ENCODE measurements at regions not wholly inside any gene's neighbourhood (a gene's known extent, or its start where the extent isn't known, plus 50 kb on each side); places are given as distances from the start of the nearest gene placed in this dataset.
"Not testable (repeated sequence)": the region's sequence is repeated elsewhere in the genome, so short reads cannot be mapped to it uniquely, and the experiment has no call there.

GRCh38 chr7:131035088-131035770 lies 292.4 kb upstream of the MKLN1 start:
- Histone ChIP-seq H3K4me1 (ENCODE audit: control insufficient read depth, insufficient read depth, low read length) (no peaks in the 10 kb centered on the region), H3K9ac (ENCODE audit: low read depth, low read length) (no peak overlapping the region), H3K9me3 (ENCODE audit: control insufficient read depth, insufficient read depth, low read length) (no peaks in the 10 kb centered on the region), H3K36me3 (ENCODE audit: control insufficient read depth, insufficient read depth, low read length) (no peaks in the 10 kb centered on the region), H3K4me3 (ENCODE audit: low read depth, low read length) (no peak overlapping the region), H3K27me3 (ENCODE audit: control insufficient read depth, insufficient read depth, low read length) (no peaks in the 10 kb centered on the region)

- no peak overlapping the region for H3K9ac ChIP-seq (ENCODE audit: low read depth, low read length)
- no peaks in the 10 kb centered on the region for H3K4me1 ChIP-seq (ENCODE audit: control insufficient read depth, insufficient read depth, low read length)
- H3K36me3 ChIP-seq (ENCODE audit: control insufficient read depth, insufficient read depth, low read length) = no peaks in the 10 kb centered on the region
- no peaks in the 10 kb centered on the region for H3K9me3 ChIP-seq (ENCODE audit: control insufficient read depth, insufficient read depth, low read length)
- no peaks in the 10 kb centered on the region for H3K27me3 ChIP-seq (ENCODE audit: control insufficient read depth, insufficient read depth, low read length)
- no peak overlapping the region for H3K4me3 ChIP-seq (ENCODE audit: low read depth, low read length)
Observed at GRCh38 chr7:131038153-131038552, 289.5 kb upstream of the MKLN1 start.

- H3K36me3 ChIP-seq (ENCODE audit: control insufficient read depth, insufficient read depth, low read length) = no peaks in the 10 kb centered on the region
- no peaks in the 10 kb centered on the region for H3K9me3 ChIP-seq (ENCODE audit: control insufficient read depth, insufficient read depth, low read length)
- no peak overlapping the region for H3K4me3 ChIP-seq (ENCODE audit: low read depth, low read length)
- no peaks in the 10 kb centered on the region for H3K4me1 ChIP-seq (ENCODE audit: control insufficient read depth, insufficient read depth, low read length)
- H3K9ac ChIP-seq (ENCODE audit: low read depth, low read length) = no peak overlapping the region
- no peaks in the 10 kb centered on the region for H3K27me3 ChIP-seq (ENCODE audit: control insufficient read depth, insufficient read depth, low read length)
Observed at GRCh38 chr7:131039355-131039762, 288.3 kb upstream of the MKLN1 start.

DNA sequence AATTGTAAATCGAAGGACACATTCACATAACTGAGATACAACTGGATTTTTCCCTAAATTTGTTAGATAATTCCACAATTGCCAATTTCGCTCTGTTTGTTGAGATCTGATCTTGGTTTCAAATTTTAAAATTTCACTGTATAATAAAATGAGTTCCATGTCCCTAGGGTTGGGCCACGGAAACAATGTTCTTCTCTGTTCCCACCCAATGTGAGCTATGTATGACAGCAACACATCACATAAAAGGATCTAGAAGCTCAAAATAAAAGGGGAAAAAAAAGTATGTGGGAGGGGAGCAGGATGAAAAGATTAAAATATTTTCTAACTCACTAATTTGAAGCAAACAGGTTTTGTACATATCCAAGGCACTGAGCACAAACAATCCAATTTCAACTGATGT lies 287.8 kb upstream of the MKLN1 start:
- Histone ChIP-seq H3K4me1 (ENCODE audit: control insufficient read depth, insufficient read depth, low read length) (no peaks in the 10 kb centered on the region), H3K9me3 (ENCODE audit: control insufficient read depth, insufficient read depth, low read length) (no peaks in the 10 kb centered on the region), H3K4me3 (ENCODE audit: low read depth, low read length) (no peak overlapping the region), H3K36me3 (ENCODE audit: control insufficient read depth, insufficient read depth, low read length) (no peaks in the 10 kb centered on the region), H3K27me3 (ENCODE audit: control insufficient read depth, insufficient read depth, low read length) (no peaks in the 10 kb centered on the region), H3K9ac (ENCODE audit: low read depth, low read length) (no peak overlapping the region)

DNA sequence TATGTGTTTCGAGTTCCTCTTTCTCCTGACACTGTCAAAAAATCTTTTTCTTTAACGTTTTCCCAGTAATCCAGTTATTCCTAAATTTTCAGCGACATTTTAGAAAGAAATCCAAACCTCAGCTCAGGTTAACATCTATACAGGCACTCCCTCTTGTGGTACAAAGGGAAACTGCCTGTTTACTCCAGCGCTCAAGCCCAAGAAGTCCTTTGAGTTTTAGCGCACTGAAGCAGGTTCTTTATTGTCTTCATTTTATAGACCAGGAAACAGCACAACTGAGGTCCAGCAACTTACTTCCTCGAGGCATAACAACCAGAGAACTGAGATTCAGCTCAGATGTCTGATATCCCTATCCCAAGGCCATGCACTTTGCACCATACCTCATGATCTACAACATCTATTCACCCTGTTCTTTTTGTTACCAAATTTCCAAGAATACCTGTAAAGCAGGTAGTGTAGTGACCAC lies 287.2 kb upstream of the MKLN1 start:
- Histone ChIP-seq H3K4me1 (ENCODE audit: control insufficient read depth, insufficient read depth, low read length) (no peaks in the 10 kb centered on the region), H3K36me3 (ENCODE audit: control insufficient read depth, insufficient read depth, low read length) (no peaks in the 10 kb centered on the region), H3K27me3 (ENCODE audit: control insufficient read depth, insufficient read depth, low read length) (no peaks in the 10 kb centered on the region), H3K9me3 (ENCODE audit: control insufficient read depth, insufficient read depth, low read length) (no peaks in the 10 kb centered on the region), H3K4me3 (ENCODE audit: low read depth, low read length) (no peak overlapping the region), H3K9ac (ENCODE audit: low read depth, low read length) (no peak overlapping the region)

GRCh38 chr7:131041012-131041695 lies 286.5 kb upstream of the MKLN1 start:
- H3K4me1 ChIP-seq (ENCODE audit: control insufficient read depth, insufficient read depth, low read length); H3K27me3 ChIP-seq (ENCODE audit: control insufficient read depth, insufficient read depth, low read length); H3K9me3 ChIP-seq (ENCODE audit: control insufficient read depth, insufficient read depth, low read length); H3K9ac ChIP-seq (ENCODE audit: low read depth, low read length); H3K4me3 ChIP-seq (ENCODE audit: low read depth, low read length); H3K36me3 ChIP-seq (ENCODE audit: control insufficient read depth, insufficient read depth, low read length): not testable (repeated sequence)

DNA sequence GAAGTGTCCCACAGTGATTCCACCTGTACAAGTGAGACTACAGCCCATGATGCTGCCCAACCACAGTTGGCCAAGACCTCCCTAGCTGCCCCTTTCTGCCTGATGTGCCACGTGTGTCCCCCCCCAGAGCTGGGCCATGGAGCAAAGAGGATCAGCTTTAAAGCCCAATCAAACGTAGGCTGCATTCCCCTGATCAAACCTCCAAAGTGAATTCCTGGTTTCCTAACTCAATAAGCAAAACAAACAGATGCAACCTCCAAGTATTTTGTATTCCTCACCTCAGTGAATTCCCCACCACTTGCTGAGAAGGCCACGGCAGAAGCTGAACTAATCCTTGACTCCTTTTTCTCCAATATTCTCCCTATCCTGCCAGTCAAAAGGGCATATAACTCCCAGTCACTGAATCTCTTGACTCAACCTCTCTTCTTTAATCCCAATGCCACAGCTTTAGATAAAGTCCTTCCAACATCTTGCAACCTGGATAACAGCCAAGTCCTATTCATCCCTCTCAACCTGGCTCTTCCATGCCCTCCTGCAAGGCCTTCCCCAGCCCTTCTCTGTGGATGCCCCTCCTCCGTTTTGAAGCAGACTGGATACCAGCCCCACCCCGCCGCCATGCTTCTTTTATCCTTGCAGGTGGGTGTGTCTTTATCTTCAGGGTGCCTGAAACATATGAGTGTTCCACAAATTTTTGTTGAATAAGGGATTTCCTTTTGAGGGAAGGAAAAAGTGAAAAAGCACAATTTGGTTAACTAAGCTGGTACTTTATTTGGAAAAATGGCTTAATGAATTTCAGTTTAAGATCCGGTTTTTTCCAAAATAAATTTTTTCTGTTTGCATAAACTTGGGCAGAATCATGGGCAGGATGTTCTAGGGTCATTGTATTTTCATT lies 285.2 kb upstream of the MKLN1 start:
- Histone ChIP-seq H3K4me1 (ENCODE audit: control insufficient read depth, insufficient read depth, low read length) (no peaks in the 10 kb centered on the region), H3K9ac (ENCODE audit: low read depth, low read length) (no peak overlapping the region), H3K27me3 (ENCODE audit: control insufficient read depth, insufficient read depth, low read length) (no peaks in the 10 kb centered on the region), H3K9me3 (ENCODE audit: control insufficient read depth, insufficient read depth, low read length) (no peaks in the 10 kb centered on the region), H3K4me3 (ENCODE audit: low read depth, low read length) (no peak overlapping the region), H3K36me3 (ENCODE audit: control insufficient read depth, insufficient read depth, low read length) (no peaks in the 10 kb centered on the region)

DNA sequence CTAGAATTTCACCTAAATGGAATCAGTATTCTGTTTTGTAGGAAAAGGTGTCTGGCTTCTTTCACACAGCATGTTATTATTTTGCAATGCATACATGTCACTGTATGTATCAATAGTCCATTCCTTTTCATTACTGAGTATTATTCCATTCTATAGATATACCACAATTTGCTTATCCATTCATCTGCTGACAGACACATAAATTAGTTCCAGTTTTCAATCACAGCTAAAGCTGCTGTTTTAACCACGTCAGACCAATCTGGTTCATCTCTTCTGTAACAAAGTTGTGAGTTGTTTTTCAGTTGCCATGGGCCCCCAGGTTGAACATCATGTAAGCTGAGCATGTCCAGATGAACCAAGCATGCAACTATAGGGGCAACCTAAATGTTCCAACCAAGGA lies 282.1 kb upstream of the MKLN1 start:
- Histone ChIP-seq H3K4me3 (ENCODE audit: low read depth, low read length) (no peak overlapping the region), H3K9ac (ENCODE audit: low read depth, low read length) (no peak overlapping the region), H3K9me3 (ENCODE audit: control insufficient read depth, insufficient read depth, low read length) (no peaks in the 10 kb centered on the region), H3K27me3 (ENCODE audit: control insufficient read depth, insufficient read depth, low read length) (no peaks in the 10 kb centered on the region), H3K36me3 (ENCODE audit: control insufficient read depth, insufficient read depth, low read length) (no peaks in the 10 kb centered on the region), H3K4me1 (ENCODE audit: control insufficient read depth, insufficient read depth, low read length) (no peaks in the 10 kb centered on the region)

GRCh38 chr7:131046246-131046645 lies 281.4 kb upstream of the MKLN1 start:
- H3K36me3 ChIP-seq (ENCODE audit: control insufficient read depth, insufficient read depth, low read length) = no peaks in the 10 kb centered on the region
- no peaks in the 10 kb centered on the region for H3K4me1 ChIP-seq (ENCODE audit: control insufficient read depth, insufficient read depth, low read length)
- H3K9me3 ChIP-seq (ENCODE audit: control insufficient read depth, insufficient read depth, low read length) = no peaks in the 10 kb centered on the region
- no peaks in the 10 kb centered on the region for H3K27me3 ChIP-seq (ENCODE audit: control insufficient read depth, insufficient read depth, low read length)
- no peak overlapping the region for H3K4me3 ChIP-seq (ENCODE audit: low read depth, low read length)
- H3K9ac ChIP-seq (ENCODE audit: low read depth, low read length) = no peak overlapping the region

DNA sequence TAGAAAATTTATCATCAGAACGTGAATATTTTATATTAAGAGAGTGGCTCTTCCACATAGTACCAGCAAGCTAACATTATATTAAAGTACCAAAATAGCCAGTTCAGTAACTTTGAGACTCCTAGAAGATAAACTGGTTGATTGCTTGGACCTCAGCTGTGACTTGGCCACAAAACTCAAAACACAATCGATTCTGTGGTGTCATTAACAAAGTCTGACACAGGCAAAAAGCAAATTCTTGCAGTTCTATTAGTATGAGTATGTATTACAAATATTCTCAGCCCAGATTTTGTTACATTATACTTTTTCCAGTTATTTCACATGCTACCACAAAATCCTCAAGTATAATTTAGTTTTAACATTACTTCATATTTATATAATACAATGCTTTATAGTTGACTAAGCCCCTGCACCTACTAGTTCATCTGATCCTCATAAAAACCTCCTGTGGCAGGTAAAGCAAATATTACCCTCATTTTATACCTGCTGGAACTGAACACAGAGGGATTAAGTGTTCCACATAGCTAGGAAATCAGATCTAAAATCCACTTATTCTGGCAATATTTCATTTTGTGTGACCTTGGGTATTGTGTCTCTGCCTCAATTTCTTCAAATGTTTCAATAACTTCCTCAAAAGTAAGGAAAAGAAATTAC lies 279.9 kb upstream of the MKLN1 start:
- Histone ChIP-seq H3K9me3 (ENCODE audit: control insufficient read depth, insufficient read depth, low read length) (no peaks in the 10 kb centered on the region), H3K9ac (ENCODE audit: low read depth, low read length) (no peak overlapping the region), H3K4me3 (ENCODE audit: low read depth, low read length) (no peak overlapping the region), H3K36me3 (ENCODE audit: control insufficient read depth, insufficient read depth, low read length) (no peaks in the 10 kb centered on the region), H3K4me1 (ENCODE audit: control insufficient read depth, insufficient read depth, low read length) (no peaks in the 10 kb centered on the region), H3K27me3 (ENCODE audit: control insufficient read depth, insufficient read depth, low read length) (no peaks in the 10 kb centered on the region)

DNA sequence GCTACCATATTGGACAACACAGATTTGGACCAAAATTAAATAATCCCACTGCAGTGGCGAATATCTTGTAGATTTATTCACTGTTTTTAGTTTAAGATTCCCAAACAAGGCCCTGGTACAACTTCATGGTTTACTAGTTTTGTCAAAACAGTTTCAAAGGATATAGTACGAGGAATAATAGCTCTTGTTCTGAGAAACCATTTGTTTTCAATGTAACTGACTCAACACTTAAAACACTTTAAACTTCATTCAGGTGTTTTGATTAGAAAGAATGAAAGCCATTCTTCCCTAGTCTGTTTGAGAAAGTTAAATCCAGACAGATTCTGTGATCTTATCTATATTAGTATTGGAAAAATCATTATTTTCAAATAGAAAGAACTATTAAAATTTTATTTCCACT lies 276.4 kb upstream of the MKLN1 start:
- Histone ChIP-seq H3K4me1 (ENCODE audit: control insufficient read depth, insufficient read depth, low read length) (peaks cover 2% of the 10 kb centered on the region), H3K9me3 (ENCODE audit: control insufficient read depth, insufficient read depth, low read length) (no peaks in the 10 kb centered on the region), H3K4me3 (ENCODE audit: low read depth, low read length) (no peak overlapping the region), H3K9ac (ENCODE audit: low read depth, low read length) (no peak overlapping the region), H3K27me3 (ENCODE audit: control insufficient read depth, insufficient read depth, low read length) (no peaks in the 10 kb centered on the region), H3K36me3 (ENCODE audit: control insufficient read depth, insufficient read depth, low read length) (no peaks in the 10 kb centered on the region)

Measured in iPS-15b (cell line).